Left colon (tissue), 2 donors: ENCODE measurements at regions not wholly inside any gene's neighbourhood (a gene's known extent, or its start where the extent isn't known, plus 50 kb on each side); places are given as distances from the start of the nearest gene placed in this dataset.
"Not testable (repeated sequence)": the region's sequence is repeated elsewhere in the genome, so short reads cannot be mapped to it uniquely, and the experiment has no call there.

Source experiments
- ATAC-seq: fragments of 200-7000 bp; cut with Tn5 transposase; one replicate; pipeline ENCODE4 v1.9.1; 2020; ENCODE audit warnings: mild to moderate bottlenecking, moderate library complexity
- DNase-seq, 2 donors: peaks; one replicate each; pipeline ENCODE4 v3.0.0-alpha.2; 2020
- intact Hi-C, 2 donors: fragments of 100-400 bp; cut with DNase I in 1 of 2; cut with micrococcal nuclease in 1 of 2; formaldehyde crosslinking; loops; one replicate each; pipeline versions ENCODE4 v1.11.2 to v1.14.0; 2022; cut with DNase I, micrococcal nuclease
- donor health status: DM: no; HTN: no; CAD: no.
- donor health status: DM: yes; HTN: yes; CAD: no.

- intact Hi-C loops, result no loop called here
- no peak for DNase-seq
- no peak for ATAC-seq
Observed at GRCh38 chr5:99586878-99587277, 658.1 kb upstream of the CHD1 start.

- ATAC-seq, DNase-seq: not testable (repeated sequence)
Observed at GRCh38 chr5:99581204-99581603, 652.4 kb upstream of the CHD1 start.

GRCh38 chr5:99562937-99563627, 634.3 kb upstream of the CHD1 start:
- DNase-seq, ATAC-seq, intact Hi-C loops: not testable (repeated sequence)

More at GRCh38 chr5:99581204-99581603, 652.4 kb upstream of the CHD1 start:
- intact Hi-C loops, result not testable (repeated sequence)

- ATAC-seq (no peak), DNase-seq (no peak)
- intact Hi-C loops, result no loop called here
Observed at GRCh38 chr5:99553211-99553810, 624.5 kb upstream of the CHD1 start.

- intact Hi-C loops, result no loop called here
Observed at GRCh38 chr5:99544356-99544755, 615.5 kb upstream of the CHD1 start.

GRCh38 chr5:99543841-99544240, 615.0 kb upstream of the CHD1 start:
- intact Hi-C loops, result no loop called here
- ATAC-seq, result no peak
- no peak for DNase-seq

More at GRCh38 chr5:99544356-99544755, 615.5 kb upstream of the CHD1 start:
- ATAC-seq, result no peak
- no peak for DNase-seq

GRCh38 chr5:99534241-99534640, 605.4 kb upstream of the CHD1 start:
- DNase-seq, result peak in 1 of 2 donors; percentile 3
- intact Hi-C loops, ATAC-seq: not testable (repeated sequence)

GRCh38 chr5:99521666-99522065, 592.9 kb upstream of the CHD1 start:
- intact Hi-C loops, ATAC-seq, DNase-seq: not testable (repeated sequence)

- intact Hi-C loops, ATAC-seq, DNase-seq: not testable (repeated sequence)
Observed at GRCh38 chr5:99515864-99516490, 587.2 kb upstream of the CHD1 start.

- intact Hi-C loops, ATAC-seq, DNase-seq: not testable (repeated sequence)
Observed at GRCh38 chr5:99510237-99510866, 581.5 kb upstream of the CHD1 start.

GRCh38 chr5:99509064-99509463, 580.3 kb upstream of the CHD1 start:
- DNase-seq, ATAC-seq, intact Hi-C loops: not testable (repeated sequence)

- ATAC-seq, DNase-seq, intact Hi-C loops: not testable (repeated sequence)
Observed at GRCh38 chr5:99495456-99495855, 566.6 kb upstream of the CHD1 start.

- ATAC-seq, intact Hi-C loops, DNase-seq: not testable (repeated sequence)
Observed at GRCh38 chr5:99478450-99478849, 549.6 kb upstream of the CHD1 start.

GRCh38 chr5:99473328-99473727, 544.5 kb upstream of the CHD1 start:
- ATAC-seq, intact Hi-C loops, DNase-seq: not testable (repeated sequence)

- DNase-seq, ATAC-seq, intact Hi-C loops: not testable (repeated sequence)
Observed at GRCh38 chr5:99471726-99472125, 542.9 kb upstream of the CHD1 start.

GRCh38 chr5:99471178-99471577, 542.4 kb upstream of the CHD1 start:
- DNase-seq, ATAC-seq, intact Hi-C loops: not testable (repeated sequence)

- DNase-seq, intact Hi-C loops, ATAC-seq: not testable (repeated sequence)
Observed at GRCh38 chr5:99470636-99471035, 541.8 kb upstream of the CHD1 start.

- no peak for DNase-seq
- intact Hi-C loops, result no loop called here
- ATAC-seq, result no peak
Observed at GRCh38 chr5:99460701-99461100, 531.9 kb upstream of the CHD1 start.

- DNase-seq, result no peak
- ATAC-seq, result no peak
- intact Hi-C loops, result no loop called here
Observed at GRCh38 chr5:99453196-99453595, 524.4 kb upstream of the CHD1 start.
